ENCODE measurements at regions not wholly inside any gene's neighbourhood (a gene's known extent, or its start where the extent isn't known, plus 50 kb on each side); places are given as distances from the start of the nearest gene placed in this dataset.
"Not testable (repeated sequence)": the region's sequence is repeated elsewhere in the genome, so short reads cannot be mapped to it uniquely, and the experiment has no call there.

GRCh38 chr2:239866350-239866749 is 158.8 kb downstream of the NDUFA10 start:
- Histone ChIP-seq H3K36me3 (no peaks in the 10 kb centered on the region), H3K27ac (no peak overlapping the region), H3K9me3 (no peaks in the 10 kb centered on the region), H3K4me3 (ENCODE audit: low read depth in 1 of 2, low read length in 1 of 2) (no peak overlapping the region), H3K27me3 (no peaks in the 10 kb centered on the region), H3K4me1 (ENCODE audit: control insufficient read depth in 1 of 2, insufficient read depth in 1 of 2, low read depth in 1 of 2, low read length in 1 of 2) (no peaks in the 10 kb centered on the region)
- TF ChIP-seq, protein P1, sequence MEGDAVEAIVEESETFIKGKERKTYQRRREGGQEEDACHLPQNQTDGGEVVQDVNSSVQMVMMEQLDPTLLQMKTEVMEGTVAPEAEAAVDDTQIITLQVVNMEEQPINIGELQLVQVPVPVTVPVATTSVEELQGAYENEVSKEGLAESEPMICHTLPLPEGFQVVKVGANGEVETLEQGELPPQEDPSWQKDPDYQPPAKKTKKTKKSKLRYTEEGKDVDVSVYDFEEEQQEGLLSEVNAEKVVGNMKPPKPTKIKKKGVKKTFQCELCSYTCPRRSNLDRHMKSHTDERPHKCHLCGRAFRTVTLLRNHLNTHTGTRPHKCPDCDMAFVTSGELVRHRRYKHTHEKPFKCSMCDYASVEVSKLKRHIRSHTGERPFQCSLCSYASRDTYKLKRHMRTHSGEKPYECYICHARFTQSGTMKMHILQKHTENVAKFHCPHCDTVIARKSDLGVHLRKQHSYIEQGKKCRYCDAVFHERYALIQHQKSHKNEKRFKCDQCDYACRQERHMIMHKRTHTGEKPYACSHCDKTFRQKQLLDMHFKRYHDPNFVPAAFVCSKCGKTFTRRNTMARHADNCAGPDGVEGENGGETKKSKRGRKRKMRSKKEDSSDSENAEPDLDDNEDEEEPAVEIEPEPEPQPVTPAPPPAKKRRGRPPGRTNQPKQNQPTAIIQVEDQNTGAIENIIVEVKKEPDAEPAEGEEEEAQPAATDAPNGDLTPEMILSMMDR (IDR thresholded peaks at IDR 0.05) = no peak

- not testable (repeated sequence) for H3K4me3 ChIP-seq (ENCODE audit: low read depth in 1 of 2, low read length in 1 of 2); H3K9me3 ChIP-seq; H3K27me3 ChIP-seq
Measured at GRCh38 chr2:239865856-239866255, 159.3 kb downstream of the NDUFA10 start.

DNA sequence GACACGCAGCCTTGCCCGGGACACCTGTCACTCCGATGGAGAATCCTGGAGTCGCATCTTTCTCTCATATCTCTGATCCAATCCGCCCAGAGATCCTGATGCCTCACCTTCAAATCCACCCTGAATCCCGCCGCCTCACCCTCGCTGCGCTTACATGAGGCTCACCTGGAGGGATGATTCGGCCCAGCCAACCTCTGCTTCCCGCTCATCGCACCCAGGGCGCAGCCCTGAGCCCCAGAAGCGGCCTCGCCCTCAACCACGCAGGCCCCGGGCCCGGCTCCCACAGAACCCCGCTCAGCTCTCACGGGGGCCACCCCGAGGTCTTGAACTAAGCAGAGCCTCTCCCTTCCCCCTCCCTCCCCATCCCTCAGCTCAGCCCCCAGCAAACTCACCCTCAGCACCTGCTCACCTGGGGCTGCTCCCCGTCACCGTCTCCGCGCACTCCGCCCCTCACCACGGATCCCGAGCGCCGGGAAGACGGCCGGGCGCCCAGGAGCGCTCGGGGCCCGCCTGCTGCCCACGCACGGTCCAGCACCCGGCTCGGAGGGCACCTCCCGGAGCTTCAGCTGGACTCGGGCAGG is 160.0 kb downstream of the NDUFA10 start:
- Histone ChIP-seq H3K9me3 (no peaks in the 10 kb centered on the region), H3K4me3 (ENCODE audit: low read depth in 1 of 2, low read length in 1 of 2) (no peak overlapping the region), H3K36me3 (no peaks in the 10 kb centered on the region), H3K4me1 (ENCODE audit: control insufficient read depth in 1 of 2, insufficient read depth in 1 of 2, low read depth in 1 of 2, low read length in 1 of 2) (no peaks in the 10 kb centered on the region), H3K27ac (no peak overlapping the region), H3K27me3 (no peaks in the 10 kb centered on the region)
- TF ChIP-seq, protein P1 (IDR thresholded peaks at IDR 0.05) = no peak

More at GRCh38 chr2:239865856-239866255, 159.3 kb downstream of the NDUFA10 start:
- not testable (repeated sequence) for H3K4me1 ChIP-seq (ENCODE audit: control insufficient read depth in 1 of 2, insufficient read depth in 1 of 2, low read depth in 1 of 2, low read length in 1 of 2); H3K36me3 ChIP-seq; H3K27ac ChIP-seq

- Histone ChIP-seq H3K4me3 (ENCODE audit: low read depth in 1 of 2, low read length in 1 of 2) (no peak overlapping the region), H3K27me3 (no peaks in the 10 kb centered on the region), H3K36me3 (no peaks in the 10 kb centered on the region), H3K4me1 (ENCODE audit: control insufficient read depth in 1 of 2, insufficient read depth in 1 of 2, low read depth in 1 of 2, low read length in 1 of 2) (no peaks in the 10 kb centered on the region), H3K27ac (no peak overlapping the region), H3K9me3 (no peaks in the 10 kb centered on the region)
- TF ChIP-seq, protein P1 (IDR thresholded peaks at IDR 0.05) = no peak
Measured at GRCh38 chr2:239864247-239865058, 160.7 kb downstream of the NDUFA10 start.

- TF ChIP-seq, protein P1 (IDR thresholded peaks at IDR 0.05) = no peak
- H3K36me3 ChIP-seq = no peaks in the 10 kb centered on the region
- no peak overlapping the region for H3K27ac ChIP-seq
- H3K27me3 ChIP-seq = peaks cover 17% of the 10 kb centered on the region
- H3K9me3 ChIP-seq = no peaks in the 10 kb centered on the region
- H3K4me1 ChIP-seq (ENCODE audit: control insufficient read depth in 1 of 2, insufficient read depth in 1 of 2, low read depth in 1 of 2, low read length in 1 of 2) = no peaks in the 10 kb centered on the region
- no peak overlapping the region for H3K4me3 ChIP-seq (ENCODE audit: low read depth in 1 of 2, low read length in 1 of 2)
Measured at GRCh38 chr2:239862613-239863012, 162.5 kb downstream of the NDUFA10 start.

GRCh38 chr2:239858179-239858578 is 167.0 kb downstream of the NDUFA10 start:
- TF ChIP-seq, protein P1 (IDR thresholded peaks at IDR 0.05) = no peak
- Histone ChIP-seq H3K27ac (no peak overlapping the region), H3K36me3 (no peaks in the 10 kb centered on the region), H3K9me3 (no peaks in the 10 kb centered on the region), H3K4me1 (ENCODE audit: control insufficient read depth in 1 of 2, insufficient read depth in 1 of 2, low read depth in 1 of 2, low read length in 1 of 2) (no peaks in the 10 kb centered on the region), H3K27me3 (peaks cover 23% of the 10 kb centered on the region), H3K4me3 (ENCODE audit: low read depth in 1 of 2, low read length in 1 of 2) (no peak overlapping the region)
